ENCODE measurements at regions not wholly inside any gene's neighbourhood (a gene's known extent, or its start where the extent isn't known, plus 50 kb on each side); places are given as distances from the start of the nearest gene placed in this dataset.

DNA sequence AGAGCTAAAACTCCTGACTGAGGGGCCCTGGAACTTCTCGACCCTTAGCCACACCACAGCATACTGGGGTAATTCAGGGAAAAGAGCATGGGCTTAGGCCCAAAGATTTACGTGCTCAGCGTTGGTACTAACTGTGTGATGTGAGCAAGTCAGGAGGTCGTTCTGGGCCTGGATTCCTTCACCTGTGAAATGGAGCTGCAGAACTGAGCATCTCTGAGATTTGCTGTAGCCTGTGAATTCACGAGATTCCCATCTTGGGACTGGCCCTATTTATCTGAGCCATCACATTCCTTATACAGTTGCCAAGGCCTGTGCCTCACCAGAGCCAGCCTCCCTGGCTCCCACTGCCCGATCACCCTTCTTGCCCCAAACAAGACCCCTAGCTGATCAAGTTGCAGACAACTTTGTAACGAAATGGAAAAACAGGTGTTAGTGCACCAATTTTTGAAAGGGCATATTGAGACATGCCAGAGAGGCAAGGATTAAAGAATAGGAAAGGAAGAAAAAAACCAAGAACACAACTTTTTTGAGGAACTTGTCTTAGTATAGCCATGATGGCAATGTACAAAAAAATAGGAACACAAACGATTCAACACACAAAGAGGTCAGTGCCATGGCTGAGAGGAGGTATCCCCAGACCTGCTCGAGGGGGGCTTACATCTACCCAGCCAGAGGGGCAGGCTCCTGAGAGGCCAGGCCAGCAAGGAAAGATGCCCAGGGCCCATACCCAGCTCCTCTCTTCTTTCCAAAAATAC lies 323.0 kb upstream of the JARID2 start:
- no peak for TF ChIP-seq POLR2AphosphoS5 (IDR thresholded peaks at IDR 0.05)
- no peak for TF ChIP-seq POLR2A (IDR thresholded peaks at IDR 0.05)
- TF ChIP-seq EP300 (IDR thresholded peaks at IDR 0.05): no peak
- TF ChIP-seq, protein P1, sequence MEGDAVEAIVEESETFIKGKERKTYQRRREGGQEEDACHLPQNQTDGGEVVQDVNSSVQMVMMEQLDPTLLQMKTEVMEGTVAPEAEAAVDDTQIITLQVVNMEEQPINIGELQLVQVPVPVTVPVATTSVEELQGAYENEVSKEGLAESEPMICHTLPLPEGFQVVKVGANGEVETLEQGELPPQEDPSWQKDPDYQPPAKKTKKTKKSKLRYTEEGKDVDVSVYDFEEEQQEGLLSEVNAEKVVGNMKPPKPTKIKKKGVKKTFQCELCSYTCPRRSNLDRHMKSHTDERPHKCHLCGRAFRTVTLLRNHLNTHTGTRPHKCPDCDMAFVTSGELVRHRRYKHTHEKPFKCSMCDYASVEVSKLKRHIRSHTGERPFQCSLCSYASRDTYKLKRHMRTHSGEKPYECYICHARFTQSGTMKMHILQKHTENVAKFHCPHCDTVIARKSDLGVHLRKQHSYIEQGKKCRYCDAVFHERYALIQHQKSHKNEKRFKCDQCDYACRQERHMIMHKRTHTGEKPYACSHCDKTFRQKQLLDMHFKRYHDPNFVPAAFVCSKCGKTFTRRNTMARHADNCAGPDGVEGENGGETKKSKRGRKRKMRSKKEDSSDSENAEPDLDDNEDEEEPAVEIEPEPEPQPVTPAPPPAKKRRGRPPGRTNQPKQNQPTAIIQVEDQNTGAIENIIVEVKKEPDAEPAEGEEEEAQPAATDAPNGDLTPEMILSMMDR (IDR thresholded peaks at IDR 0.05): no peak
- intact Hi-C loops (cut with DNase I): no loop called here
- peaks cover 0 to 22% (median 5%) of the 10 kb centered on the region in 4 donors for H3K4me1 ChIP-seq
- H3K4me3 ChIP-seq: no peak overlapping the region
- H3K27me3 ChIP-seq: no peaks in the 10 kb centered on the region
- WGBS, 2 donors: 85 to 87% methylated on average over 9 of the region's 9 CpGs
- H3K9me3 ChIP-seq: no peaks in the 10 kb centered on the region
- DNase-seq: no peak
- no peaks in the 10 kb centered on the region for H3K36me3 ChIP-seq
- peak overlapping the region; percentile 21 to 58 (median 45) for H3K27ac ChIP-seq

DNA sequence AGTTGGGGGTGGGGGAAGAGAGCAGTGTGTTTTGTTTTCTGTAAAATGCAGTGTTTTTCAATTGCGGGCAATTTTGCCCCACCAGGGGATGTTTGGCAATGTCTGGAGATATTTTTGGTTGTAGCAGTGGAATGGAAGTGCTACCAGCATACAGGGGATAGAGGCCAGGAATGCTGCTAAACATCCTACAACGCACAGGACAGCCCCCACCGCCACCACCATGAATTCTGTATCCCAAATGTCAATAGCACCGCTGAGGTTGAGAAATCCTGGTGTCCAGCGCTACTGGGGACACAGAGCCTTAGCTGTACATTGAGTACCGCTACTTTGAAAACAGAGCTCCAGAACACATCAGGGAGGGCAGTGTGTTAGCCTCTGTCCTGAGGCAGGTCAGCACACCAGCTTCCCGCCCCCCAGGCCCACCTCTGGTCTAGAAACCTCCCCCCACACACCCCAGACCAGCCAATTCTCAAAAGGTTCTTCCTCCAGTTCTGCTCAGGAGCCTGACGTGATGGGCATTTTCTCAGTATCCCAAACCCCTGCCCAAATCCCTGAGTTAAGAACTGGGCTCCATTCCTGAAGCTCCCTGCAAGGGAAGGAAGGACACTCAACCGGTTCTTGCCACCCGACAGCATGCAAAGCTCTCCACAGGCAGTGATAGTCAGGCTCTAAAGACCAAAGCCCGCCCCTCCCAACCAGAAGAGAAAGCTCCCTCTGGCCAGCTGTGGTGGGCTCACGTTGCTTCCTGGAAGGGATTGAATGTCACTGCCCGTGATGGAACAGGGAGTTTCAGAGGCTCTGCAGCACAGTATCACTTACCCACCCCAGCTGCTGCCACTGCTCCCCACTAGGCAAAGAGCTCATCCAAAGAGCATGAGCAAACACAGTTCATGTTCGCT lies 321.5 kb upstream of the JARID2 start:
- Histone ChIP-seq H3K27me3 (no peaks in the 10 kb centered on the region), H3K4me3 (no peak overlapping the region), H3K9me3 (no peaks in the 10 kb centered on the region), H3K36me3 (no peaks in the 10 kb centered on the region), H3K27ac (peak overlapping the region in 1 of 4 donors; percentile 14), H3K4me1 (peaks cover 0 to 22% (median 5%) of the 10 kb centered on the region in 4 donors)
- WGBS, 2 donors: 84 to 88% methylated on average over 14 of the region's 14 CpGs
- no peak for DNase-seq
- intact Hi-C loops (cut with DNase I): no loop called here
- TF ChIP-seq EP300 (IDR thresholded peaks at IDR 0.05) (no peak), POLR2A (IDR thresholded peaks at IDR 0.05) (no peak), POLR2AphosphoS5 (IDR thresholded peaks at IDR 0.05) (no peak)
- TF ChIP-seq, protein P1 (IDR thresholded peaks at IDR 0.05): no peak

DNA sequence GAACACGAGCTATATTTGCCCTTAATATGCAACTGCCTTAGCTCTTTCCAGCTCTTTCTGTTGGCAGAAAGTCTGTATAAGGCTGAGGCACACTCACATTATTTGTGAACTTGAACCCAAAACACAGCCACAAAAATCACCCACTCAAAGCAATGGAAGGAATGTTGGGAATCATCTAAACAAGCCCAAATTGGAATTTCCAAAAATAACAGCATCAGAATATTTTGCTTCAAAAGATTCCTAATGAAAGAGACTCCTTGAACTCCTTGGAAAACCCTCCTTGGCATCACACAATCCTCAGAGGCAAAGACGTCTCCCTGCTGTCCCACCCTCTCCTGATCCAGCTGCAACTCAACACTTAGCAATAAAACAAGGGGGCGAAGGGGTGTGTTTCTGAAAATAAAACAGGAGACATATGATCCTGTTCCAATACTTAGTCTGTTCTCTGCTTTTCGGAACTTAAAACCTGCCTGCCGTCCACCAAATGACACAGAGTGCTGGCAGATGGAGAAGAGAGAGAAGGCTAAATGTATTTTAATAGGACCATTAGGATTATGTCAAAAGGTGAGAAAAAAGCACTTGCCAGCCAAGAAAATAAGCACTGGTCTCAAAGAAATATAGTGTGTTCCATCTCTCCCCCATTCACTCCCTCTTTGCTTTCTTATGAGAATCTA lies 320.7 kb upstream of the JARID2 start:
- peaks cover 0 to 22% (median 5%) of the 10 kb centered on the region in 4 donors for H3K4me1 ChIP-seq
- no peaks in the 10 kb centered on the region for H3K36me3 ChIP-seq
- TF ChIP-seq POLR2A (IDR thresholded peaks at IDR 0.05): no peak
- no peak for TF ChIP-seq POLR2AphosphoS5 (IDR thresholded peaks at IDR 0.05)
- no peak for TF ChIP-seq EP300 (IDR thresholded peaks at IDR 0.05)
- TF ChIP-seq, protein P1 (IDR thresholded peaks at IDR 0.05): no peak
- intact Hi-C loops (cut with DNase I): no loop called here
- no peak overlapping the region for H3K4me3 ChIP-seq
- WGBS, 2 donors: 76 to 82% methylated on average over 5 of the region's 5 CpGs
- DNase-seq: no peak
- peak overlapping the region in 1 of 4 donors; percentile 14 for H3K27ac ChIP-seq
- H3K9me3 ChIP-seq: no peaks in the 10 kb centered on the region
- no peaks in the 10 kb centered on the region for H3K27me3 ChIP-seq

DNA sequence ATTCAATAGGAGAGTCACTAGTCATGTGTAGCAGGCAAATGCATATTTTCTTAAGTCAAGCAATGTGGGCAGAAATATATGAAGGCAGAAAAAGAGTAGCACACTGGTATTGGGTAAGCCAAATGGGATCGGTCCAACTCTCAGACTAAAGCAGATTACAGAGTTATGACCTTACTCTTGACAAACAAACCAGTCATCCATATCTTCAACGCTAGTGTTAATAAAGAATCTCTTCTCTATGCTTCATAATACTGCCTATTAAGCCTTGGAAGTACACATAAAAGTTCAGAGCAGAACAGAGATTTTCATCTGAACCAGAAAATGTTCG lies 320.2 kb upstream of the JARID2 start:
- H3K36me3 ChIP-seq: no peaks in the 10 kb centered on the region
- no peak overlapping the region for H3K27ac ChIP-seq
- no peaks in the 10 kb centered on the region for H3K27me3 ChIP-seq
- H3K9me3 ChIP-seq: no peaks in the 10 kb centered on the region
- peaks cover 0 to 22% (median 5%) of the 10 kb centered on the region in 4 donors for H3K4me1 ChIP-seq
- intact Hi-C loops (cut with DNase I): no loop called here
- DNase-seq: no peak
- H3K4me3 ChIP-seq: no peak overlapping the region
- TF ChIP-seq EP300 (IDR thresholded peaks at IDR 0.05) (no peak), POLR2A (IDR thresholded peaks at IDR 0.05) (no peak)
- 39 to 75% methylated on average over 3 of the region's 3 CpGs for WGBS, 2 donors

DNA sequence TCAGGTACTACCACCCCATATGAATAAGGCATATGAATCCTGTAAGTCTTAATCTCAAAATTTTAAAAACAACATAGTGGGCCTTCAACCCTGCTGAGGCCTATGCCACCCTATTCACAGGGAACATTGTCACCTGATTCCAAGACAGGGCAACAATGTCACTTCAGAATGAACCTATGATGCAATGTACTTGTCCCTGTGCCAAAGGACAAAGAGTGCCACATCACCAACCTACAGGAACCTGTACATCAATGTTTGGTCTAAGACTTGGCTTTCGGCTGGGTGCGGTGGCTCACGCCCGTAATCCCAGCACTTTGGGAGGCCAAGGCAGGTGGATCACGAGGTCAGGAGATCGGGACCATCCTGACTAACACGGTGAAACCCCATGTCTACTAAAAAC lies 318.5 kb upstream of the JARID2 start:
- 83 to 95% methylated on average over 7 of the region's 7 CpGs for WGBS, 2 donors
- Histone ChIP-seq H3K4me1 (peaks cover 0 to 13% (median 5%) of the 10 kb centered on the region in 4 donors), H3K9me3 (no peaks in the 10 kb centered on the region), H3K36me3 (no peaks in the 10 kb centered on the region), H3K27ac (no peak overlapping the region), H3K4me3 (no peak overlapping the region), H3K27me3 (no peaks in the 10 kb centered on the region)
- no peak for DNase-seq
- TF ChIP-seq EP300 (IDR thresholded peaks at IDR 0.05): no peak
- TF ChIP-seq, protein P1 (IDR thresholded peaks at IDR 0.05): no peak
- intact Hi-C loops (cut with DNase I): no loop called here

Data from sigmoid colon (tissue), 6 donors.